Trophoblast cell (in vitro differentiated cells and primary cell): ENCODE measurements at regions not wholly inside any gene's neighbourhood (a gene's known extent, or its start where the extent isn't known, plus 50 kb on each side); places are given as distances from the start of the nearest gene placed in this dataset.

Source experiments
- DNase-seq, 2 donors: peaks; one replicate each; pipeline ENCODE4 v3.0.0-alpha.2; 2016
- H2AFZ ChIP-seq: 2 replicates; pipeline ENCODE4 v1.6.1; 2013; ENCODE audit warnings: low read length, moderate library complexity, mild to moderate bottlenecking; ENCODE audit not compliant: insufficient read depth, poor library complexity
- H2AK5ac ChIP-seq: 2 replicates; pipeline ENCODE4 v1.6.1; 2013; ENCODE audit warnings: mild to moderate bottlenecking, low read length
- H2BK120ac ChIP-seq: 2 replicates; pipeline ENCODE4 v1.6.1; 2013; ENCODE audit warnings: low read length, mild to moderate bottlenecking, moderate library complexity; ENCODE audit not compliant: insufficient read depth, poor library complexity
- H2BK12ac ChIP-seq: 2 replicates; pipeline ENCODE4 v1.6.1; 2013; ENCODE audit warnings: mild to moderate bottlenecking, low read length, moderate library complexity
- H2BK5ac ChIP-seq: 2 replicates; pipeline ENCODE4 v1.6.1; 2013; ENCODE audit warnings: low read length, low read depth, moderate library complexity, mild to moderate bottlenecking; ENCODE audit not compliant: poor library complexity
- H3K14ac ChIP-seq: 2 replicates; pipeline ENCODE4 v1.6.1; 2013; ENCODE audit warnings: mild to moderate bottlenecking, low read length
- H3K18ac ChIP-seq: 2 replicates; pipeline ENCODE4 v1.6.1; 2013; ENCODE audit warnings: mild to moderate bottlenecking, low read length
- H3K23ac ChIP-seq: 2 replicates; pipeline ENCODE4 v1.6.1; 2013; ENCODE audit warnings: low read length
- H3K27ac ChIP-seq: 2 replicates; pipeline ENCODE4 v1.5.1; 2013; ENCODE audit warnings: low read depth, mild to moderate bottlenecking, inconsistent platforms, low read length, moderate library complexity
- H3K27me3 ChIP-seq: 2 replicates; pipeline ENCODE4 v1.6.1; 2013; ENCODE audit warnings: inconsistent platforms, mild to moderate bottlenecking, low read length, moderate library complexity; ENCODE audit not compliant: insufficient read depth
- H3K36me3 ChIP-seq, 2 experiments: 1 replicate in 1 of 2; 2 replicates in 1 of 2; pipeline ENCODE4 v1.6.1; 2013; ENCODE audit warnings: low read length in 2 of 2, mild to moderate bottlenecking in 2 of 2, moderate library complexity in 1 of 2; ENCODE audit not compliant: insufficient read depth in 2 of 2, control insufficient read depth in 1 of 2
- H3K4ac ChIP-seq: 2 replicates; pipeline ENCODE4 v1.6.1; 2013; ENCODE audit warnings: low read depth, mild to moderate bottlenecking, low read length, moderate library complexity
- H3K4me1 ChIP-seq, 2 experiments: 1 replicate in 1 of 2; 2 replicates in 1 of 2; pipeline ENCODE4 v1.6.1; 2013; ENCODE audit warnings: low read length in 2 of 2, mild to moderate bottlenecking in 2 of 2, moderate library complexity in 1 of 2; ENCODE audit not compliant: insufficient read depth in 2 of 2, control insufficient read depth in 1 of 2
- H3K4me2 ChIP-seq: 2 replicates; pipeline ENCODE4 v1.6.1; 2013; ENCODE audit warnings: inconsistent platforms, mild to moderate bottlenecking, low read length, moderate library complexity
- H3K4me3 ChIP-seq: 2 replicates; pipeline ENCODE4 v1.5.1; 2013; ENCODE audit warnings: mild to moderate bottlenecking, low read depth, low read length, inconsistent platforms
- H3K79me1 ChIP-seq: one replicate; pipeline ENCODE4 v1.6.1; 2013; ENCODE audit warnings: low read length
- H3K79me2 ChIP-seq: 2 replicates; pipeline ENCODE4 v1.6.1; 2013; ENCODE audit warnings: low read length, mild to moderate bottlenecking; ENCODE audit not compliant: control insufficient read depth, insufficient read depth, poor library complexity
- H3K9ac ChIP-seq: 2 replicates; pipeline ENCODE4 v1.6.1; 2013; ENCODE audit warnings: mild to moderate bottlenecking, low read length
- H3K9me3 ChIP-seq: 2 replicates; pipeline ENCODE4 v1.6.1; 2013; ENCODE audit warnings: low read depth, mild to moderate bottlenecking, control low read depth, inconsistent platforms, low read length; ENCODE audit not compliant: insufficient read depth
- H4K12ac ChIP-seq: 2 replicates; pipeline ENCODE4 v1.6.1; 2013; ENCODE audit warnings: low read depth, mild to moderate bottlenecking, low read length, moderate library complexity
- H4K8ac ChIP-seq: 2 replicates; pipeline ENCODE4 v1.6.1; 2013; ENCODE audit warnings: low read depth, mild to moderate bottlenecking, low read length, moderate library complexity
- H4K91ac ChIP-seq: one replicate; pipeline ENCODE4 v1.6.1; 2013; ENCODE audit warnings: low read depth, mild to moderate bottlenecking, low read length, moderate library complexity
- WGBS: extraction: QIAGEN DNeasy Blood & Tissue Kit; methylation state at CpG from one replicate; pipeline ENCODE4 v1.1.7; 2013; ENCODE audit warnings: missing lambda C conversion rate; ENCODE audit not compliant: insufficient read length, insufficient coverage; ENCODE audit errors: extremely low coverage; 5-methylcytosine and 5-hydroxymethylcytosine counted together

- H4K8ac ChIP-seq = no peak overlapping the region
- H2AK5ac ChIP-seq = no peak overlapping the region
- no peak overlapping the region for H3K4me2 ChIP-seq
- no peak overlapping the region for H3K4me3 ChIP-seq
- H3K14ac ChIP-seq = no peak overlapping the region
- H2BK120ac ChIP-seq = no peak overlapping the region
- H3K18ac ChIP-seq = no peak overlapping the region
- H3K9ac ChIP-seq = no peak overlapping the region
- H4K91ac ChIP-seq = no peak overlapping the region
- H2BK5ac ChIP-seq = no peak overlapping the region
- H3K9me3 ChIP-seq = no peaks in the 10 kb centered on the region
- H3K79me2 ChIP-seq = no peaks in the 10 kb centered on the region
- H3K79me1 ChIP-seq = no peaks in the 10 kb centered on the region
- WGBS = no CpG with 5 or more reads among the region's 3 CpGs
- no peak overlapping the region for H3K23ac ChIP-seq
- H3K4ac ChIP-seq = no peak overlapping the region
- H2AFZ ChIP-seq = no peak overlapping the region
- no peaks in the 10 kb centered on the region for H3K27me3 ChIP-seq
- no peak overlapping the region for H4K12ac ChIP-seq
- no peaks in the 10 kb centered on the region for H3K36me3 ChIP-seq
- H2BK12ac ChIP-seq = no peak overlapping the region
- H3K27ac ChIP-seq = no peak overlapping the region
- no peak for DNase-seq
- H3K4me1 ChIP-seq = no peaks in the 10 kb centered on the region
Observed at GRCh38 chr1:80769208-80769750, 1031.5 kb upstream of the ADGRL2 start.

- H3K14ac ChIP-seq = no peak overlapping the region
- no CpG with 5 or more reads among the region's 2 CpGs for WGBS
Observed at GRCh38 chr1:80767711-80768110, 1033.0 kb upstream of the ADGRL2 start.

GRCh38 chr1:80759354-80759753 lies 1041.4 kb upstream of the ADGRL2 start:
- H3K79me1 ChIP-seq = no peaks in the 10 kb centered on the region
- no peaks in the 10 kb centered on the region for H3K9me3 ChIP-seq
- no peak overlapping the region for H2BK120ac ChIP-seq
- H4K91ac ChIP-seq = no peak overlapping the region
- no peaks in the 10 kb centered on the region for H3K36me3 ChIP-seq
- no peak overlapping the region for H4K12ac ChIP-seq
- no peak overlapping the region for H4K8ac ChIP-seq
- no peak overlapping the region for H3K4me2 ChIP-seq
- no peak overlapping the region for H2AFZ ChIP-seq
- no peak overlapping the region for H2BK12ac ChIP-seq
- H3K9ac ChIP-seq = no peak overlapping the region
- H3K18ac ChIP-seq = no peak overlapping the region
- no peak overlapping the region for H3K23ac ChIP-seq
- no peak overlapping the region for H3K4ac ChIP-seq
- no peak overlapping the region for H3K14ac ChIP-seq
- no peak for DNase-seq
- no peak overlapping the region for H3K27ac ChIP-seq
- no peak overlapping the region for H2BK5ac ChIP-seq
- WGBS = no CpG with 5 or more reads among the region's 1 CpG
- H3K4me3 ChIP-seq = no peak overlapping the region
- H3K27me3 ChIP-seq = no peaks in the 10 kb centered on the region
- no peak overlapping the region for H2AK5ac ChIP-seq
- no peaks in the 10 kb centered on the region for H3K79me2 ChIP-seq
- H3K4me1 ChIP-seq = no peaks in the 10 kb centered on the region

More at GRCh38 chr1:80767711-80768110, 1033.0 kb upstream of the ADGRL2 start:
- H3K79me1 ChIP-seq = no peaks in the 10 kb centered on the region
- no peak overlapping the region for H4K8ac ChIP-seq
- no peaks in the 10 kb centered on the region for H3K79me2 ChIP-seq
- H2BK12ac ChIP-seq = no peak overlapping the region
- no peak overlapping the region for H3K23ac ChIP-seq
- no peak overlapping the region for H3K4ac ChIP-seq
- H2BK5ac ChIP-seq = no peak overlapping the region
- no peak overlapping the region for H2BK120ac ChIP-seq
- H3K4me2 ChIP-seq = no peak overlapping the region
- no peak overlapping the region for H3K9ac ChIP-seq
- no peak overlapping the region for H4K12ac ChIP-seq
- no peaks in the 10 kb centered on the region for H3K27me3 ChIP-seq
- no peaks in the 10 kb centered on the region for H3K9me3 ChIP-seq
- no peak overlapping the region for H3K18ac ChIP-seq
- no peak overlapping the region for H3K4me3 ChIP-seq
- H3K27ac ChIP-seq = no peak overlapping the region
- no peaks in the 10 kb centered on the region for H3K36me3 ChIP-seq
- H2AK5ac ChIP-seq = no peak overlapping the region
- no peak overlapping the region for H2AFZ ChIP-seq
- no peak for DNase-seq
- no peak overlapping the region for H4K91ac ChIP-seq
- H3K4me1 ChIP-seq = no peaks in the 10 kb centered on the region

- H3K9ac ChIP-seq = no peak overlapping the region
- no peak overlapping the region for H2BK5ac ChIP-seq
- no peak overlapping the region for H4K12ac ChIP-seq
- H3K79me2 ChIP-seq = no peaks in the 10 kb centered on the region
- H2AK5ac ChIP-seq = no peak overlapping the region
- no peak overlapping the region for H3K4me3 ChIP-seq
- no peaks in the 10 kb centered on the region for H3K36me3 ChIP-seq
- no peak overlapping the region for H2BK12ac ChIP-seq
- H3K27ac ChIP-seq = no peak overlapping the region
- no peak overlapping the region for H3K23ac ChIP-seq
- no peaks in the 10 kb centered on the region for H3K79me1 ChIP-seq
- H2AFZ ChIP-seq = no peak overlapping the region
- no peaks in the 10 kb centered on the region for H3K4me1 ChIP-seq
- H3K27me3 ChIP-seq = no peaks in the 10 kb centered on the region
- no peak for DNase-seq
- H4K91ac ChIP-seq = no peak overlapping the region
- H3K18ac ChIP-seq = no peak overlapping the region
- WGBS = no CpG with 5 or more reads among the region's 2 CpGs
- no peak overlapping the region for H4K8ac ChIP-seq
- no peak overlapping the region for H2BK120ac ChIP-seq
- H3K4ac ChIP-seq = no peak overlapping the region
- H3K14ac ChIP-seq = no peak overlapping the region
- no peak overlapping the region for H3K4me2 ChIP-seq
- H3K9me3 ChIP-seq = no peaks in the 10 kb centered on the region
Observed at GRCh38 chr1:80755944-80756343, 1044.8 kb upstream of the ADGRL2 start.
